Fibroblast of the aortic adventitia (primary cell): ENCODE measurements at regions not wholly inside any gene's neighbourhood (a gene's known extent, or its start where the extent isn't known, plus 50 kb on each side); places are given as distances from the start of the nearest gene placed in this dataset.

Experiments used
- DNase-seq: peaks from one replicate; pipeline ENCODE4 v3.0.0-alpha.2; 2010; ENCODE audit warnings: low read depth
- H3K4me3 ChIP-seq: 2 replicates; pipeline ENCODE4 v1.5.1; 2011; ENCODE audit warnings: low read depth, mild to moderate bottlenecking, control low read depth, low read length, moderate library complexity
- CTCF ChIP-seq: IDR thresholded peaks from 2 replicates; pipeline ENCODE4 v1.5.1; 2011; ENCODE audit warnings: mild to moderate bottlenecking, low read length, control low read depth, inconsistent platforms; ENCODE audit not compliant: insufficient read depth

- H3K4me3 ChIP-seq, result no peak overlapping the region
- TF ChIP-seq CTCF, result no peak
- no peak for DNase-seq
Measured at GRCh38 chrX:128601706-128602105, 549.5 kb upstream of the ACTRT1 start.

- no peak for DNase-seq
- no peak for TF ChIP-seq CTCF
- no peak overlapping the region for H3K4me3 ChIP-seq
Measured at GRCh38 chrX:128599632-128600031, 547.4 kb upstream of the ACTRT1 start.

- H3K4me3 ChIP-seq, result no peak overlapping the region
- no peak for TF ChIP-seq CTCF
- no peak for DNase-seq
Measured at GRCh38 chrX:128582036-128582435, 529.8 kb upstream of the ACTRT1 start.

- DNase-seq, result no peak
- no peak overlapping the region for H3K4me3 ChIP-seq
- TF ChIP-seq CTCF, result no peak
Measured at GRCh38 chrX:128581615-128582014, 529.4 kb upstream of the ACTRT1 start.

GRCh38 chrX:128543114-128543513 is 490.9 kb upstream of the ACTRT1 start:
- no peak overlapping the region for H3K4me3 ChIP-seq
- DNase-seq, result no peak
- no peak for TF ChIP-seq CTCF

GRCh38 chrX:128518508-128518907 is 466.3 kb upstream of the ACTRT1 start:
- DNase-seq, result peak; percentile 3
- no peak overlapping the region for H3K4me3 ChIP-seq
- peak; percentile 19 for TF ChIP-seq CTCF

GRCh38 chrX:128517691-128518090 is 465.5 kb upstream of the ACTRT1 start:
- no peak for DNase-seq
- H3K4me3 ChIP-seq, result no peak overlapping the region
- no peak for TF ChIP-seq CTCF
